ENCODE measurements at regions not wholly inside any gene's neighbourhood (a gene's known extent, or its start where the extent isn't known, plus 50 kb on each side); places are given as distances from the start of the nearest gene placed in this dataset.
A peak's percentile ranks its signal among the peaks of the same experiment; 100 is the strongest.

- Mint-ChIP-seq H3K27me3 (ENCODE audit: low read depth) (no peaks in the 10 kb centered on the region), H3K36me3 (ENCODE audit: low read depth) (no peaks in the 10 kb centered on the region), H3K4me3 (no peak overlapping the region), H3K4me1 (no peaks in the 10 kb centered on the region), H3K27ac (ENCODE audit: unreplicated experiment) (no peak overlapping the region), H3K9me3 (no peaks in the 10 kb centered on the region)
- no peak for TF ChIP-seq CTCF (conservative IDR thresholded peaks at IDR 0.05)
- no peak for DNase-seq (ENCODE audit: low read depth, low spot score)
Measured at GRCh38 chr16:7910116-7910515, 577.5 kb downstream of the RBFOX1 start.

- Mint-ChIP-seq H3K36me3 (ENCODE audit: low read depth) (no peaks in the 10 kb centered on the region), H3K27ac (ENCODE audit: unreplicated experiment) (no peak overlapping the region), H3K4me1 (peaks cover 26% of the 10 kb centered on the region), H3K9me3 (no peaks in the 10 kb centered on the region), H3K4me3 (no peak overlapping the region), H3K27me3 (ENCODE audit: low read depth) (peaks cover 32% of the 10 kb centered on the region)
- no peak for TF ChIP-seq CTCF (conservative IDR thresholded peaks at IDR 0.05)
- DNase-seq (ENCODE audit: low read depth, low spot score): no peak
Measured at GRCh38 chr16:7888411-7888810, 555.8 kb downstream of the RBFOX1 start.

- Mint-ChIP-seq H3K4me3 (no peak overlapping the region), H3K4me1 (peaks cover 26% of the 10 kb centered on the region), H3K27ac (ENCODE audit: unreplicated experiment) (peak overlapping the region; percentile 29), H3K9me3 (no peaks in the 10 kb centered on the region), H3K27me3 (ENCODE audit: low read depth) (peaks cover 30% of the 10 kb centered on the region), H3K36me3 (ENCODE audit: low read depth) (no peaks in the 10 kb centered on the region)
- DNase-seq (ENCODE audit: low read depth, low spot score): no peak
- no peak for TF ChIP-seq CTCF (conservative IDR thresholded peaks at IDR 0.05)
Measured at GRCh38 chr16:7887316-7887715, 554.7 kb downstream of the RBFOX1 start.

- no peak for DNase-seq (ENCODE audit: low read depth, low spot score)
- TF ChIP-seq CTCF (conservative IDR thresholded peaks at IDR 0.05): no peak
- no peak overlapping the region for H3K27ac Mint-ChIP-seq (ENCODE audit: unreplicated experiment)
- no peaks in the 10 kb centered on the region for H3K4me1 Mint-ChIP-seq
- peaks cover 6% of the 10 kb centered on the region for H3K27me3 Mint-ChIP-seq (ENCODE audit: low read depth)
- H3K36me3 Mint-ChIP-seq (ENCODE audit: low read depth): no peaks in the 10 kb centered on the region
- peaks cover 6% of the 10 kb centered on the region for H3K9me3 Mint-ChIP-seq
- no peak overlapping the region for H3K4me3 Mint-ChIP-seq
Measured at GRCh38 chr16:7871979-7872378, 539.3 kb downstream of the RBFOX1 start.

GRCh38 chr16:7871371-7871770, 538.7 kb downstream of the RBFOX1 start:
- no peak overlapping the region for H3K4me3 Mint-ChIP-seq
- no peak overlapping the region for H3K27ac Mint-ChIP-seq (ENCODE audit: unreplicated experiment)
- no peak for TF ChIP-seq CTCF (conservative IDR thresholded peaks at IDR 0.05)
- peaks cover 6% of the 10 kb centered on the region for H3K9me3 Mint-ChIP-seq
- H3K27me3 Mint-ChIP-seq (ENCODE audit: low read depth): peaks cover 6% of the 10 kb centered on the region
- H3K36me3 Mint-ChIP-seq (ENCODE audit: low read depth): no peaks in the 10 kb centered on the region
- no peaks in the 10 kb centered on the region for H3K4me1 Mint-ChIP-seq
- DNase-seq (ENCODE audit: low read depth, low spot score): no peak

GRCh38 chr16:7867831-7868230, 535.2 kb downstream of the RBFOX1 start:
- DNase-seq (ENCODE audit: low read depth, low spot score): no peak
- Mint-ChIP-seq H3K27me3 (ENCODE audit: low read depth) (peaks cover 6% of the 10 kb centered on the region), H3K36me3 (ENCODE audit: low read depth) (no peaks in the 10 kb centered on the region), H3K4me3 (no peak overlapping the region), H3K27ac (ENCODE audit: unreplicated experiment) (no peak overlapping the region), H3K4me1 (no peaks in the 10 kb centered on the region), H3K9me3 (no peaks in the 10 kb centered on the region)
- TF ChIP-seq CTCF (conservative IDR thresholded peaks at IDR 0.05): no peak

Data from neural crest cell (in vitro differentiated cells).